ENCODE measurements at regions not wholly inside any gene's neighbourhood (a gene's known extent, or its start where the extent isn't known, plus 50 kb on each side); places are given as distances from the start of the nearest gene placed in this dataset.

GRCh38 chr1:98428864-98429263, 232.7 kb upstream of the SNX7 start:
- no peak for DNase-seq (ENCODE audit: low read depth in 3 of 3, low spot score in 2 of 3)

GRCh38 chr1:98427664-98428063, 233.9 kb upstream of the SNX7 start:
- no peak for DNase-seq (ENCODE audit: low read depth in 3 of 3, low spot score in 2 of 3)

- DNase-seq (ENCODE audit: low read depth in 3 of 3, low spot score in 2 of 3), result no peak
These were observed 235.4 kb upstream of the SNX7 start for GRCh38 chr1:98426092-98426491.

- no peak for DNase-seq (ENCODE audit: low read depth in 3 of 3, low spot score in 2 of 3)
These were observed 238.7 kb upstream of the SNX7 start for GRCh38 chr1:98422816-98423215.

GRCh38 chr1:98421085-98421435, 240.5 kb upstream of the SNX7 start:
- DNase-seq (ENCODE audit: low read depth in 3 of 3, low spot score in 2 of 3), result no peak

GRCh38 chr1:98420376-98421084, 241.0 kb upstream of the SNX7 start:
- no peak for DNase-seq (ENCODE audit: low read depth in 3 of 3, low spot score in 2 of 3)

GRCh38 chr1:98417820-98418219, 243.7 kb upstream of the SNX7 start:
- no peak for DNase-seq (ENCODE audit: low read depth in 3 of 3, low spot score in 2 of 3)

GRCh38 chr1:98410082-98410481, 251.4 kb upstream of the SNX7 start:
- DNase-seq (ENCODE audit: low read depth in 3 of 3, low spot score in 2 of 3), result no peak

GRCh38 chr1:98406352-98407088, 255.0 kb upstream of the SNX7 start:
- DNase-seq (ENCODE audit: low read depth in 3 of 3, low spot score in 2 of 3), result no peak

GRCh38 chr1:98405581-98406074, 255.9 kb upstream of the SNX7 start:
- DNase-seq (ENCODE audit: low read depth in 3 of 3, low spot score in 2 of 3), result no peak

GRCh38 chr1:98404866-98405265, 256.7 kb upstream of the SNX7 start:
- no peak for DNase-seq (ENCODE audit: low read depth in 3 of 3, low spot score in 2 of 3)

GRCh38 chr1:98403963-98404480, 257.5 kb upstream of the SNX7 start:
- no peak for DNase-seq (ENCODE audit: low read depth in 3 of 3, low spot score in 2 of 3)

- no peak for DNase-seq (ENCODE audit: low read depth in 3 of 3, low spot score in 2 of 3)
These were observed 258.7 kb upstream of the SNX7 start for GRCh38 chr1:98402860-98403259.

GRCh38 chr1:98400446-98400845, 261.1 kb upstream of the SNX7 start:
- DNase-seq (ENCODE audit: low read depth in 3 of 3, low spot score in 2 of 3), result no peak

GRCh38 chr1:98399218-98399617, 262.3 kb upstream of the SNX7 start:
- DNase-seq (ENCODE audit: low read depth in 3 of 3, low spot score in 2 of 3), result no peak

GRCh38 chr1:98398649-98399048, 262.9 kb upstream of the SNX7 start:
- DNase-seq (ENCODE audit: low read depth in 3 of 3, low spot score in 2 of 3), result no peak

- DNase-seq (ENCODE audit: low read depth in 3 of 3, low spot score in 2 of 3), result no peak
These were observed 263.4 kb upstream of the SNX7 start for GRCh38 chr1:98398092-98398491.

GRCh38 chr1:98393719-98394118, 267.8 kb upstream of the SNX7 start:
- no peak for DNase-seq (ENCODE audit: low read depth in 3 of 3, low spot score in 2 of 3)

GRCh38 chr1:98391175-98391574, 270.3 kb upstream of the SNX7 start:
- no peak for DNase-seq (ENCODE audit: low read depth in 3 of 3, low spot score in 2 of 3)

GRCh38 chr1:98389809-98390208, 271.7 kb upstream of the SNX7 start:
- no peak for DNase-seq (ENCODE audit: low read depth in 3 of 3, low spot score in 2 of 3)

- DNase-seq (ENCODE audit: low read depth in 3 of 3, low spot score in 2 of 3), result no peak
These were observed 273.1 kb upstream of the SNX7 start for GRCh38 chr1:98388441-98388840.

- DNase-seq (ENCODE audit: low read depth in 3 of 3, low spot score in 2 of 3), result no peak
These were observed 273.8 kb upstream of the SNX7 start for GRCh38 chr1:98387701-98388100.

Measured in right renal cortex interstitium (tissue), 3 donors.